SHP77 treated with DMSO at 0.1 percent for 48 hours (cell line): ENCODE measurements at regions not wholly inside any gene's neighbourhood (a gene's known extent, or its start where the extent isn't known, plus 50 kb on each side); places are given as distances from the start of the nearest gene placed in this dataset.

Experiments
- DNase-seq: peaks from one replicate; lab custom pipeline; 2025; lab: John Stamatoyannopoulos, UW

GRCh38 chr12:77629141-77629540 lies 201.6 kb upstream of the NAV3 start:
- DNase-seq = no peak

- no peak for DNase-seq
These were observed 205.3 kb upstream of the NAV3 start for GRCh38 chr12:77625441-77625840.

- DNase-seq = no peak
These were observed 211.3 kb upstream of the NAV3 start for GRCh38 chr12:77619425-77619824.

GRCh38 chr12:77617818-77618217 lies 212.9 kb upstream of the NAV3 start:
- DNase-seq = no peak

GRCh38 chr12:77615332-77615731 lies 215.4 kb upstream of the NAV3 start:
- DNase-seq = peak; percentile 4

- no peak for DNase-seq
These were observed 217.3 kb upstream of the NAV3 start for GRCh38 chr12:77613411-77613810.

GRCh38 chr12:77610446-77610845 lies 220.2 kb upstream of the NAV3 start:
- DNase-seq = no peak

GRCh38 chr12:77609016-77609415 lies 221.7 kb upstream of the NAV3 start:
- DNase-seq = no peak

GRCh38 chr12:77608271-77608824 lies 222.3 kb upstream of the NAV3 start:
- no peak for DNase-seq

- no peak for DNase-seq
These were observed 224.3 kb upstream of the NAV3 start for GRCh38 chr12:77606348-77606747.

- no peak for DNase-seq
These were observed 226.7 kb upstream of the NAV3 start for GRCh38 chr12:77603946-77604345.

GRCh38 chr12:77601069-77601468 lies 229.6 kb upstream of the NAV3 start:
- no peak for DNase-seq

GRCh38 chr12:77600468-77600843 lies 230.2 kb upstream of the NAV3 start:
- no peak for DNase-seq

GRCh38 chr12:77599782-77600467 lies 230.8 kb upstream of the NAV3 start:
- DNase-seq = no peak

GRCh38 chr12:77594366-77594765 lies 236.3 kb upstream of the NAV3 start:
- DNase-seq = no peak

GRCh38 chr12:77592836-77593235 lies 237.9 kb upstream of the NAV3 start:
- DNase-seq = no peak

- DNase-seq = peak; percentile 75
These were observed 238.5 kb upstream of the NAV3 start for GRCh38 chr12:77591959-77592743.

GRCh38 chr12:77590306-77590705 lies 240.4 kb upstream of the NAV3 start:
- no peak for DNase-seq

GRCh38 chr12:77584860-77585259 lies 245.8 kb upstream of the NAV3 start:
- DNase-seq = peak; percentile 51

- DNase-seq = peak; percentile 14
These were observed 252.1 kb upstream of the NAV3 start for GRCh38 chr12:77578466-77579220.

GRCh38 chr12:77577791-77578190 lies 252.9 kb upstream of the NAV3 start:
- DNase-seq = no peak

GRCh38 chr12:77575376-77575919 lies 255.2 kb upstream of the NAV3 start:
- DNase-seq = no peak
